PC-9 (cell line): ENCODE measurements at regions not wholly inside any gene's neighbourhood (a gene's known extent, or its start where the extent isn't known, plus 50 kb on each side); places are given as distances from the start of the nearest gene placed in this dataset.

Experiments used
- EZH2 ChIP-seq: fragments of 200-600 bp; sonication (generic); IDR thresholded peaks from 2 replicates; pipeline ENCODE4 v1.8.0; 2017; ENCODE audit warnings: antibody characterized with exemption, low read depth
- TF ChIP-seq, protein P1 (sequence below): fragments of 200-600 bp; sonication (generic); conservative IDR thresholded peaks from 2 replicates; pipeline ENCODE4 v1.6.1; 2017; ENCODE audit warnings: mixed run types, antibody characterized with exemption, mild to moderate bottlenecking, moderate library complexity

DNA sequence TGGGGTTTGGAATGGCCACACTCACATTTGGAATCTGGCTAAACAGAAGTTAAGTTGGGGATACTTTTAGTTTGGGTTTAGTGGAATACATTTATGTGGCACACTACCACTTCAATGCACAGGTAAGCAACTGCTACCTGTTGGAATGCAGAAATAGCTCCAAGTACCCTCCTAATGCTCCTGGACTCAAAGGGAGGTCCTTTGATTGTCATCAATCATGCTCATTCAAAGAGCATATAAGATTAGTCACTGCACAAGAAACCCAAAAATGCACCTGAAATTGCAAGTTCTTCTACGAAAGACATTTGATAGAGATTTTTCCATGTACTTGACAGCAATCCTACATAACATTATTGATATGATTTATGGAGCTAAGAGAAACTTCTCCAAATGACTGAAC lies 247.7 kb downstream of the ANKRD50 start:
- TF ChIP-seq, protein P1, sequence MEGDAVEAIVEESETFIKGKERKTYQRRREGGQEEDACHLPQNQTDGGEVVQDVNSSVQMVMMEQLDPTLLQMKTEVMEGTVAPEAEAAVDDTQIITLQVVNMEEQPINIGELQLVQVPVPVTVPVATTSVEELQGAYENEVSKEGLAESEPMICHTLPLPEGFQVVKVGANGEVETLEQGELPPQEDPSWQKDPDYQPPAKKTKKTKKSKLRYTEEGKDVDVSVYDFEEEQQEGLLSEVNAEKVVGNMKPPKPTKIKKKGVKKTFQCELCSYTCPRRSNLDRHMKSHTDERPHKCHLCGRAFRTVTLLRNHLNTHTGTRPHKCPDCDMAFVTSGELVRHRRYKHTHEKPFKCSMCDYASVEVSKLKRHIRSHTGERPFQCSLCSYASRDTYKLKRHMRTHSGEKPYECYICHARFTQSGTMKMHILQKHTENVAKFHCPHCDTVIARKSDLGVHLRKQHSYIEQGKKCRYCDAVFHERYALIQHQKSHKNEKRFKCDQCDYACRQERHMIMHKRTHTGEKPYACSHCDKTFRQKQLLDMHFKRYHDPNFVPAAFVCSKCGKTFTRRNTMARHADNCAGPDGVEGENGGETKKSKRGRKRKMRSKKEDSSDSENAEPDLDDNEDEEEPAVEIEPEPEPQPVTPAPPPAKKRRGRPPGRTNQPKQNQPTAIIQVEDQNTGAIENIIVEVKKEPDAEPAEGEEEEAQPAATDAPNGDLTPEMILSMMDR, result no peak
- no peak for TF ChIP-seq EZH2
